ENCODE measurements at regions not wholly inside any gene's neighbourhood (a gene's known extent, or its start where the extent isn't known, plus 50 kb on each side); places are given as distances from the start of the nearest gene placed in this dataset.

GRCh38 chr15:31261266-31262142, 65.1 kb upstream of the KLF13 start:
- TF ChIP-seq, protein P1, sequence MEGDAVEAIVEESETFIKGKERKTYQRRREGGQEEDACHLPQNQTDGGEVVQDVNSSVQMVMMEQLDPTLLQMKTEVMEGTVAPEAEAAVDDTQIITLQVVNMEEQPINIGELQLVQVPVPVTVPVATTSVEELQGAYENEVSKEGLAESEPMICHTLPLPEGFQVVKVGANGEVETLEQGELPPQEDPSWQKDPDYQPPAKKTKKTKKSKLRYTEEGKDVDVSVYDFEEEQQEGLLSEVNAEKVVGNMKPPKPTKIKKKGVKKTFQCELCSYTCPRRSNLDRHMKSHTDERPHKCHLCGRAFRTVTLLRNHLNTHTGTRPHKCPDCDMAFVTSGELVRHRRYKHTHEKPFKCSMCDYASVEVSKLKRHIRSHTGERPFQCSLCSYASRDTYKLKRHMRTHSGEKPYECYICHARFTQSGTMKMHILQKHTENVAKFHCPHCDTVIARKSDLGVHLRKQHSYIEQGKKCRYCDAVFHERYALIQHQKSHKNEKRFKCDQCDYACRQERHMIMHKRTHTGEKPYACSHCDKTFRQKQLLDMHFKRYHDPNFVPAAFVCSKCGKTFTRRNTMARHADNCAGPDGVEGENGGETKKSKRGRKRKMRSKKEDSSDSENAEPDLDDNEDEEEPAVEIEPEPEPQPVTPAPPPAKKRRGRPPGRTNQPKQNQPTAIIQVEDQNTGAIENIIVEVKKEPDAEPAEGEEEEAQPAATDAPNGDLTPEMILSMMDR (conservative IDR thresholded peaks at IDR 0.05 in 1 of 2, IDR thresholded peaks at IDR 0.05 in 1 of 2; ENCODE audit: extremely low read depth in 1 of 2, insufficient read depth in 1 of 2, low read depth in 1 of 2, low read length in 2 of 2): no peak
- no peak for TF ChIP-seq EZH2 (IDR thresholded peaks at IDR 0.05; ENCODE audit: borderline replicate concordance, low read length)

All from mammary epithelial cell (primary cell).